HEK293 (cell line): ENCODE measurements at regions not wholly inside any gene's neighbourhood (a gene's known extent, or its start where the extent isn't known, plus 50 kb on each side); places are given as distances from the start of the nearest gene placed in this dataset.

Experiments used
- CTCF ChIA-PET: fragments of 350-600 bp; formaldehyde crosslinking; extraction: SDS; loops from one replicate; lab custom pipeline; 2021; ENCODE audit warnings: antibody characterized with exemption; lab: Yijun Ruan, JAX
- POLR2A ChIA-PET: fragments of 300-600 bp; formaldehyde crosslinking; extraction: SDS; loops from one replicate; lab custom pipeline; 2020; ENCODE audit warnings: antibody characterized with exemption, inconsistent platforms; lab: Yijun Ruan, JAX
- H3K27ac ChIP-seq: fragments of 200-500 bp; sonication (Bioruptor generic); 2 replicates; pipeline ENCODE4 v1.5.1; 2014; ENCODE audit warnings: low read depth, low read length, control low read depth, inconsistent platforms; ENCODE audit errors: extremely low read depth
- H3K36me3 ChIP-seq, 2 experiments: fragments of 200-500 bp in 1 of 2; sonication (Bioruptor generic) in 1 of 2; 1 replicate in 1 of 2; 2 replicates in 1 of 2; pipeline ENCODE4 v1.5.1; 2014 to 2017; ENCODE audit warnings: inconsistent platforms in 2 of 2, low read length in 2 of 2; ENCODE audit not compliant: control insufficient read depth in 2 of 2, insufficient read depth in 1 of 2
- H3K4me1 ChIP-seq: fragments of 200-500 bp; sonication (Bioruptor generic); 2 replicates; pipeline ENCODE4 v1.5.1; 2014; ENCODE audit warnings: mild to moderate bottlenecking, low read length, inconsistent platforms; ENCODE audit not compliant: control insufficient read depth, insufficient read depth
- H3K4me3 ChIP-seq: 2 replicates; pipeline ENCODE4 v1.5.1; 2011; ENCODE audit warnings: low read depth, mild to moderate bottlenecking, control low read depth, low read length, moderate library complexity
- H3K9me3 ChIP-seq: fragments of 200-500 bp; sonication (Bioruptor generic); 2 replicates; pipeline ENCODE4 v1.5.1; 2014; ENCODE audit warnings: low read depth, low read length, inconsistent platforms; ENCODE audit not compliant: control insufficient read depth, insufficient read depth
- FEZF1 ChIP-seq: fragments of 450-650 bp; formaldehyde crosslinking; IDR thresholded peaks from 2 replicates; pipeline ENCODE4 v1.5.1; 2016; ENCODE audit warnings: missing biosample characterization, missing genetic modification characterization
- GFI1B ChIP-seq: fragments of 450-650 bp; formaldehyde crosslinking; IDR thresholded peaks from 2 replicates; pipeline ENCODE4 v1.5.1; 2016; ENCODE audit warnings: missing biosample characterization, missing genetic modification characterization
- GLIS1 ChIP-seq: fragments of 450-650 bp; formaldehyde crosslinking; IDR thresholded peaks from 2 replicates; pipeline ENCODE4 v1.5.1; 2016; ENCODE audit warnings: missing biosample characterization, missing genetic modification characterization
- KLF1 ChIP-seq: fragments of 450-650 bp; formaldehyde crosslinking; IDR thresholded peaks from 2 replicates; pipeline ENCODE4 v1.5.1; 2016; ENCODE audit warnings: missing biosample characterization, missing genetic modification characterization
- ZNF114 ChIP-seq: fragments of 450-650 bp; formaldehyde crosslinking; IDR thresholded peaks from 2 replicates; pipeline ENCODE4 v1.5.0; 2017; ENCODE audit warnings: missing biosample characterization, missing genetic modification characterization
- ZNF155 ChIP-seq: fragments of 450-650 bp; formaldehyde crosslinking; IDR thresholded peaks from 2 replicates; pipeline ENCODE4 v1.5.1; 2016; ENCODE audit warnings: missing biosample characterization, missing genetic modification characterization
- ZNF157 ChIP-seq: fragments of 450-650 bp; formaldehyde crosslinking; IDR thresholded peaks from 2 replicates; pipeline ENCODE4 v1.5.1; 2016; ENCODE audit warnings: missing biosample characterization, missing genetic modification characterization
- ZNF280C ChIP-seq: fragments of 450-650 bp; formaldehyde crosslinking; IDR thresholded peaks from 2 replicates; pipeline ENCODE4 v1.5.1; 2016; ENCODE audit warnings: missing biosample characterization, missing genetic modification characterization
- ZNF366 ChIP-seq: fragments of 450-650 bp; formaldehyde crosslinking; conservative IDR thresholded peaks from 2 replicates; pipeline ENCODE4 v1.5.1; 2016; ENCODE audit warnings: missing biosample characterization, missing genetic modification characterization
- ZNF600 ChIP-seq: fragments of 450-650 bp; formaldehyde crosslinking; IDR thresholded peaks from 2 replicates; pipeline ENCODE4 v1.5.1; 2016; ENCODE audit warnings: missing biosample characterization, missing genetic modification characterization
- ZNF639 ChIP-seq: fragments of 450-650 bp; formaldehyde crosslinking; IDR thresholded peaks from 2 replicates; pipeline ENCODE4 v1.5.1; 2016; ENCODE audit warnings: missing biosample characterization, missing genetic modification characterization
- ZNF747 ChIP-seq: fragments of 450-650 bp; formaldehyde crosslinking; IDR thresholded peaks from 2 replicates; pipeline ENCODE4 v1.5.1; 2016; ENCODE audit warnings: missing biosample characterization, missing genetic modification characterization
- ZSCAN30 ChIP-seq: fragments of 450-650 bp; IDR thresholded peaks from 2 replicates; pipeline ENCODE4 v1.5.1; 2018; ENCODE audit warnings: missing biosample characterization, mild to moderate bottlenecking, missing genetic modification characterization, moderate library complexity
- TF ChIP-seq, protein P1 (sequence below): fragments of 450-650 bp; formaldehyde crosslinking; IDR thresholded peaks from 2 replicates; pipeline ENCODE4; 2016; ENCODE audit warnings: missing biosample characterization, missing genetic modification characterization
- TF ChIP-seq, protein P2 (sequence below): fragments of 450-650 bp; formaldehyde crosslinking; IDR thresholded peaks from 2 replicates; pipeline ENCODE4 v1.5.1; 2016; ENCODE audit warnings: missing biosample characterization, missing genetic modification characterization
- TF ChIP-seq, protein P3 (sequence below): fragments of 450-650 bp; formaldehyde crosslinking; IDR thresholded peaks from 2 replicates; pipeline ENCODE4 v1.5.1; 2017; ENCODE audit warnings: missing biosample characterization, missing genetic modification characterization

GRCh38 chr9:96149533-96150280, 152.3 kb downstream of the HSD17B3 start:
- ChIA-PET CTCF (no interaction called here), POLR2A (interaction anchor here (0.6 kb wide), 1 partner anchor 168 kb away, joined by 4 read pairs; no protein-coding TSS in a partner anchor)
- H3K9me3 ChIP-seq, result no peaks in the 10 kb centered on the region
- H3K4me3 ChIP-seq, result no peak overlapping the region
- no peaks in the 10 kb centered on the region for H3K4me1 ChIP-seq
- no peaks in the 10 kb centered on the region for H3K36me3 ChIP-seq
- TF ChIP-seq, protein P1, sequence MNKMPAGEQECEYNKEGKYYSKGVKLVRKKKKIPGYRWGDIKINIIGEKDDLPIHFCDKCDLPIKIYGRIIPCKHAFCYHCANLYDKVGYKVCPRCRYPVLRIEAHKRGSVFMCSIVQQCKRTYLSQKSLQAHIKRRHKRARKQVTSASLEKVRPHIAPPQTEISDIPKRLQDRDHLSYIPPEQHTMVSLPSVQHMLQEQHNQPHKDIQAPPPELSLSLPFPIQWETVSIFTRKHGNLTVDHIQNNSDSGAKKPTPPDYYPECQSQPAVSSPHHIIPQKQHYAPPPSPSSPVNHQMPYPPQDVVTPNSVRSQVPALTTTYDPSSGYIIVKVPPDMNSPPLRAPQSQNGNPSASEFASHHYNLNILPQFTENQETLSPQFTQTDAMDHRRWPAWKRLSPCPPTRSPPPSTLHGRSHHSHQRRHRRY (tag by site-specific recombination), result no peak
- TF ChIP-seq ZNF366 (tag by site-specific recombination) (no peak), KLF1 (tag by site-specific recombination) (no peak), ZNF157 (tag by site-specific recombination) (no peak), ZNF114 (tag by site-specific recombination) (no peak), ZNF280C (tag by site-specific recombination) (no peak), FEZF1 (no peak), ZNF155 (tag by site-specific recombination) (no peak), ZNF639 (no peak), ZNF747 (tag by site-specific recombination) (no peak), GLIS1 (no peak), ZNF600 (tag by site-specific recombination) (no peak), ZSCAN30 (tag by site-specific recombination) (no peak), GFI1B (no peak)
- TF ChIP-seq, protein P2, sequence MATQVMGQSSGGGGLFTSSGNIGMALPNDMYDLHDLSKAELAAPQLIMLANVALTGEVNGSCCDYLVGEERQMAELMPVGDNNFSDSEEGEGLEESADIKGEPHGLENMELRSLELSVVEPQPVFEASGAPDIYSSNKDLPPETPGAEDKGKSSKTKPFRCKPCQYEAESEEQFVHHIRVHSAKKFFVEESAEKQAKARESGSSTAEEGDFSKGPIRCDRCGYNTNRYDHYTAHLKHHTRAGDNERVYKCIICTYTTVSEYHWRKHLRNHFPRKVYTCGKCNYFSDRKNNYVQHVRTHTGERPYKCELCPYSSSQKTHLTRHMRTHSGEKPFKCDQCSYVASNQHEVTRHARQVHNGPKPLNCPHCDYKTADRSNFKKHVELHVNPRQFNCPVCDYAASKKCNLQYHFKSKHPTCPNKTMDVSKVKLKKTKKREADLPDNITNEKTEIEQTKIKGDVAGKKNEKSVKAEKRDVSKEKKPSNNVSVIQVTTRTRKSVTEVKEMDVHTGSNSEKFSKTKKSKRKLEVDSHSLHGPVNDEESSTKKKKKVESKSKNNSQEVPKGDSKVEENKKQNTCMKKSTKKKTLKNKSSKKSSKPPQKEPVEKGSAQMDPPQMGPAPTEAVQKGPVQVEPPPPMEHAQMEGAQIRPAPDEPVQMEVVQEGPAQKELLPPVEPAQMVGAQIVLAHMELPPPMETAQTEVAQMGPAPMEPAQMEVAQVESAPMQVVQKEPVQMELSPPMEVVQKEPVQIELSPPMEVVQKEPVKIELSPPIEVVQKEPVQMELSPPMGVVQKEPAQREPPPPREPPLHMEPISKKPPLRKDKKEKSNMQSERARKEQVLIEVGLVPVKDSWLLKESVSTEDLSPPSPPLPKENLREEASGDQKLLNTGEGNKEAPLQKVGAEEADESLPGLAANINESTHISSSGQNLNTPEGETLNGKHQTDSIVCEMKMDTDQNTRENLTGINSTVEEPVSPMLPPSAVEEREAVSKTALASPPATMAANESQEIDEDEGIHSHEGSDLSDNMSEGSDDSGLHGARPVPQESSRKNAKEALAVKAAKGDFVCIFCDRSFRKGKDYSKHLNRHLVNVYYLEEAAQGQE (tag by site-specific recombination), result no peak
- TF ChIP-seq, protein P3, sequence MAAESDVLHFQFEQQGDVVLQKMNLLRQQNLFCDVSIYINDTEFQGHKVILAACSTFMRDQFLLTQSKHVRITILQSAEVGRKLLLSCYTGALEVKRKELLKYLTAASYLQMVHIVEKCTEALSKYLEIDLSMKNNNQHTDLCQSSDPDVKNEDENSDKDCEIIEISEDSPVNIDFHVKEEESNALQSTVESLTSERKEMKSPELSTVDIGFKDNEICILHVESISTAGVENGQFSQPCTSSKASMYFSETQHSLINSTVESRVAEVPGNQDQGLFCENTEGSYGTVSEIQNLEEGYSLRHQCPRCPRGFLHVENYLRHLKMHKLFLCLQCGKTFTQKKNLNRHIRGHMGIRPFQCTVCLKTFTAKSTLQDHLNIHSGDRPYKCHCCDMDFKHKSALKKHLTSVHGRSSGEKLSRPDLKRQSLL, result no peak
- no peak overlapping the region for H3K27ac ChIP-seq
